ENCODE measurements at regions not wholly inside any gene's neighbourhood (a gene's known extent, or its start where the extent isn't known, plus 50 kb on each side); places are given as distances from the start of the nearest gene placed in this dataset.
"Not testable (repeated sequence)": the region's sequence is repeated elsewhere in the genome, so short reads cannot be mapped to it uniquely, and the experiment has no call there.

- DNase-seq: no peak
Observed at GRCh38 chr5:13045897-13046551, 898.5 kb downstream of the DNAH5 start.

GRCh38 chr5:13034061-13034460, 910.4 kb downstream of the DNAH5 start:
- DNase-seq: no peak

GRCh38 chr5:13029211-13029610, 915.3 kb downstream of the DNAH5 start:
- DNase-seq: no peak

GRCh38 chr5:13027874-13028273, 916.6 kb downstream of the DNAH5 start:
- no peak for DNase-seq

- no peak for DNase-seq
Observed at GRCh38 chr5:13019729-13020128, 924.8 kb downstream of the DNAH5 start.

GRCh38 chr5:13003457-13003856, 941.0 kb downstream of the DNAH5 start:
- DNase-seq: no peak

GRCh38 chr5:12999667-13000066, 944.8 kb downstream of the DNAH5 start:
- no peak for DNase-seq

- no peak for DNase-seq
Observed at GRCh38 chr5:12985142-12985541, 959.3 kb downstream of the DNAH5 start.

- DNase-seq: no peak
Observed at GRCh38 chr5:12974856-12975255, 969.6 kb downstream of the DNAH5 start.

- DNase-seq: no peak
Observed at GRCh38 chr5:12965804-12966203, 978.7 kb downstream of the DNAH5 start.

- no peak for DNase-seq
Observed at GRCh38 chr5:12959713-12960112, 984.8 kb downstream of the DNAH5 start.

GRCh38 chr5:12952409-12952808, 992.1 kb downstream of the DNAH5 start:
- no peak for DNase-seq

- DNase-seq: no peak
Observed at GRCh38 chr5:12951846-12952245, 992.6 kb downstream of the DNAH5 start.

GRCh38 chr5:12947379-12947778, 997.1 kb downstream of the DNAH5 start:
- no peak for DNase-seq

- DNase-seq: not testable (repeated sequence)
Observed at GRCh38 chr5:12945477-12945876, 999.0 kb downstream of the DNAH5 start.

GRCh38 chr5:12936221-12936620, 1008.3 kb downstream of the DNAH5 start:
- DNase-seq: no peak

- DNase-seq: no peak
Observed at GRCh38 chr5:12934722-12935121, 1009.8 kb downstream of the DNAH5 start.

- DNase-seq: no peak
Observed at GRCh38 chr5:12920527-12920926, 1016.3 kb upstream of the CTNND2 start.

GRCh38 chr5:12911156-12911555, 1006.9 kb upstream of the CTNND2 start:
- no peak for DNase-seq

GRCh38 chr5:12910641-12911040, 1006.4 kb upstream of the CTNND2 start:
- no peak for DNase-seq

- DNase-seq: no peak
Observed at GRCh38 chr5:12902611-12903010, 998.4 kb upstream of the CTNND2 start.

GRCh38 chr5:12901696-12902095, 997.5 kb upstream of the CTNND2 start:
- DNase-seq: no peak

GRCh38 chr5:12896086-12896485, 991.8 kb upstream of the CTNND2 start:
- no peak for DNase-seq

GRCh38 chr5:12885018-12885417, 980.8 kb upstream of the CTNND2 start:
- DNase-seq: no peak

GRCh38 chr5:12883395-12883794, 979.1 kb upstream of the CTNND2 start:
- no peak for DNase-seq

All from renal pelvis (tissue), 1 donor.